ENCODE measurements at regions not wholly inside any gene's neighbourhood (a gene's known extent, or its start where the extent isn't known, plus 50 kb on each side); places are given as distances from the start of the nearest gene placed in this dataset.

GRCh38 chr18:38980420-38980819, 1414.8 kb upstream of the CELF4 start:
- DNase-seq, result no peak

DNA sequence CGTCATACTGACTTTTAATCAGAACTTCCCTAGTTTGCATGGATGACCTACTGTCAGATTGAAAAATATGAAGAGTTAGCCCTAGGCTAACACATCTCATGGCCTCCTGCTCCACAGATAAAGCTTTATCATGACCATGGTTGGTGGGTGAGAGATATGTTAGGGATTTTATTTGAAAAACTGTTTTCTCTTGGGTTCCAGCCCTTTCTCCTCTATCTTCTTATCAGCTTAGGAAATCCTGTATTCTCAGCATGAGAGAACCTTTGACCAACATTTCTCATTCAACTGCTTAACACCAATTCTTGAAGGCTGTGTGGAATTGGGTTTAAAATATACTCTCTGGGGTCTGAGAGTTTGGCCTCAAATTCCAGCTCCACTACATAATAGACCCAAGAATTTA, 1407.0 kb upstream of the CELF4 start:
- no peak for DNase-seq

DNA sequence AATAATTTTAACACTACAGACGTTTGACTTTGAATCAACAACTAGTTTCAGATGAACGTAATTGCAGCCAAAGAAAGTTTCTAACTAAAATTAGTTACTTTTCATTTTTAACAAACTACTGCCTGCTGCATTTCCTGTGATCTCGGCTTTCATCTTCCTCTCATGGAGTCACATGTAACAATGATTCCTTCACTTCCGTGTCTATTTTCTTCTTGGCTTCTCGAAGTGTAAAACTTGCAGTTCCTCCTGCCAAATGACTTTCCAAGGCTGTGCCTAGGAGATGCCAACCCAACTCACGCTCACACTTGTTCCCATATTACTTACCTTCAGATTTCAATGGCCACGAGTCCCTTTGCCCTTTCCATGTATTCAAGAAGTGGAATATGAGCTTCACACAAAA, 1406.3 kb upstream of the CELF4 start:
- no peak for DNase-seq

- no peak for DNase-seq
These were observed 1401.2 kb upstream of the CELF4 start for GRCh38 chr18:38966841-38967240.

DNA sequence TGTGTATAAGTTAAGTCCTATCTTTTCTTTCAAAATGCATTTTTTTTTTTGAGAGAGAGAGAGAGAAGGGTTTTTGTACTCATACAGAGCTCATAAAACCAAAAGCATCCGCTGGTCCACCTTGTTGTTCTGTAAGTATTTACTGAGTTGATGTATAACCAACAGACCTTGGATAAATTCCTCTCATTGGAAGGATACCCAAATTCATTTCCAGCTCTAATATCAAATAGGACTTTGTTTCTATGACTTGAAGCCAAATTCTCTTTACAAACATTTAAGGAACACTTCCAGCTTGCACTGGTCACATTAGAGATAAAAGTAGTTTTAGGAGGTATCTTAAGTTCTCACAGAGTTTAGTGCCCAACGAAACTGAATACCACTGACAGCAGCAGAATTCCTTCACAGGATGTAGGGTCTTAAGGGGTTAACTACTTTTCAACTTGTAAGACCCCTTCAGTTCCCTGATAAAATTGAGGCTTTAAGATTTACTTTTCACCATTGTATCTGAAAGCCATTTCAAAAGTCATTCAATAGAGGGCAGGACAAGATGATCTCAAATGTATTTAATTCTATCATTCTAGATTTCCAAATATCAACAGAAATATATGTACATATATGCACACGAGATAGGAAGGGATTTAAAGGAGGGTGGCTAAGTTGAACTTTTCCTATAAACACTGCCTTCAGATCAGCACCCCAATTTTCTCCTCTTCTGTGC, 1398.5 kb upstream of the CELF4 start:
- no peak for DNase-seq

DNA sequence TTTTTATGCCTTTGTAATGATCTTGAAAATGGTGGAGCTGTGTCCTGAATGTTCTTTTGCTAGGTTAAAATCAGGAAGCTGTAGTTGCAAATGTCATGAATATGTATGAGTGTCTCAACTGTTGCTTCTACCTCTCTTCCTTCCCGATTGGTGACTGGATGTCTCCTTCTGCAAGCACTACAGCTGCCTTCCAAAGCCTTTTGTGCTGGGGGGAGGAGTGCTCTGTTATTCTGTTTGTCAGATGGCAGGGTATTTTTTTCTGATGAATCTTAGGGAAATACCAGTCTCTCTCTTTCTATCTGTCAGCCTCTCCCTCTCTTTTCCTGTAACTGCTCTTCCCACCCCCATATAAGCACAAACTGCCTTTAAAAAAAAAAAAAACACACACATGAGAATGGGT, 1396.3 kb upstream of the CELF4 start:
- no peak for DNase-seq

DNA sequence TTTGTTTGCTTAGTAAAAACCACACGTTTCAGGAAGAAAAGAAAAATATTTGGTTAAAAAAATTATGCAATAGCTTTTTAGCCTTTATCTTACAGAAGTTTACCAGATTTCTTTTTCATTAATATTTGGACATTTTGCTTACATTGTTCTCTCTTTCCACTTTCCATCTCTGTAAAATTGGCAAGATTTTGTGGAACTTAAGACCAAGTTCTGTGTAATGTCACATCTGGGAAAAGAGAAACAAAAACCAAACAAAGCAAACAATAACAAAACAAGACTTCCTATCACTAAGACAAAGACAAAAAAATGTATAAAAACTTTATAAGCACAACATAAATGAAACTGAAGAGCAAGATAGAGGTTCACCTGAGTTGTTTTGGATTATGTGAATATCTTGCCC, 1392.1 kb upstream of the CELF4 start:
- DNase-seq, result no peak

GRCh38 chr18:38956068-38956467, 1390.5 kb upstream of the CELF4 start:
- DNase-seq, result no peak

DNA sequence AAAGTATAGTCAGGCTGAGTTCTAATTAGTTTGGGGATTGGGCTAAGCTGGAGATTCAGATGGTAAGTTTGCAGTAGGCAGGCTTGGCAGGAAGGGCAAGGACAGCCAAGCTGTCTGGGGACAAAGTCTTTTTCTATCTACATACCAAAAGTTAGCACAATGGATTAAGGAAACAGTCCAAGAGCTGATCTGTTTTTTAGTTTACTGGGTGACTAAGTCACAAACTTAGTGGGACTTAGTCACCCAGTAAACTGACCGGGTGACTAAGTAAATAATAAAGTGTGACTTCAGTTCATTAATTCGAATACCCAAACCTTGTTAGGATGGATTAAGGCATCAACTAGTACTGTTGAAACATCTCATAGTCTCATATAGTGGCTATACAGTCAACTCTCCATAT, 1386.0 kb upstream of the CELF4 start:
- no peak for DNase-seq

DNA sequence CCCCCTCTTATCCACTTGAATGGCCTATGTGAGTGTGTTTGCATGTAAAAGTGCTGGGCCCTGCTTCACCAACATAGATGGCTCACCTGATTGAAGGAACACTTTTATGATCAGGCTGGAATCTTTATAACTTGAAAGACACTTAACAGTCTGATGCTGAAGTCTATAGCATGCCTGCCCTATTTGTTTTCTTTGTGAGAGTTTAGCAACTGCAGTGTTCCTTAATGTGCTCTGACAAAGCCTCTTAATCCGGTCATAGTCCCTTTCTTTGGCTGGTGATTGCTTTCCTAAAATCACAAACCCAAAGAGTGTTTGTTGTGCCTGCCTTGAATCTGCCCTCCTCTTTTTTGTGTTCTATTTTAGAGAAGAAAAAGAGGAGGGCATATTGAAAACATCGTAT, 1382.8 kb upstream of the CELF4 start:
- DNase-seq, result no peak

DNA sequence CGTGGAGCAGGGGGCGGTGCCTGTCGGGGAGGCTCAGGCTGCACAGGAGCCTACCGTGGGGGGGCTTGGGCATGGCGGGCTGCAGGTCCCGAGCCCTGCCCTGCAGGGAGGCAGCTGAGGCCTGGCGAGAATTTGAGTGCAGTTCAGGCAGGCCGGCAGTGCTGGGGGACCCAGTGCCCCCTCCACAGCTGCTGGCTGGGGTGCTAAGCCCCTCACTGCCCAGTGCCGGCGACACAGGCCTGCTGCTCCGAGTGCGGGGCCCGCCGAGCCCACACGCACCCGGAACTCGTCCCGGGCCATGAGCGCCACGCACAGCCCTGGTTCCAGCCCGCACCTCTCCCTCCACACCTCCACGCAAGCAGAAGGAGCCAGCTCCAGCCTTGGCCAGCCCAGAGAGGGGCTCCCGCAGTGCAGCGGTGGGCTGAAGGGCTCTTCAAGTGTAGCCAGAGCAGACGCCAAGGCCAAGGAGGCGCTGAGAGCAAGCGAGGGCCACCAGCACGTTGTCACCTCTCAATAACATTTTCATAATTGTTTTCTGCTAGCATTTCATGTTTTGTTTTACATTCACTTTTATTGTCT, 1378.9 kb upstream of the CELF4 start:
- DNase-seq, result no peak

- DNase-seq, result no peak
These were observed 1376.3 kb upstream of the CELF4 start for GRCh38 chr18:38941711-38942561.

- peak; percentile 76 for DNase-seq
These were observed 1375.4 kb upstream of the CELF4 start for GRCh38 chr18:38940863-38941531.

DNA sequence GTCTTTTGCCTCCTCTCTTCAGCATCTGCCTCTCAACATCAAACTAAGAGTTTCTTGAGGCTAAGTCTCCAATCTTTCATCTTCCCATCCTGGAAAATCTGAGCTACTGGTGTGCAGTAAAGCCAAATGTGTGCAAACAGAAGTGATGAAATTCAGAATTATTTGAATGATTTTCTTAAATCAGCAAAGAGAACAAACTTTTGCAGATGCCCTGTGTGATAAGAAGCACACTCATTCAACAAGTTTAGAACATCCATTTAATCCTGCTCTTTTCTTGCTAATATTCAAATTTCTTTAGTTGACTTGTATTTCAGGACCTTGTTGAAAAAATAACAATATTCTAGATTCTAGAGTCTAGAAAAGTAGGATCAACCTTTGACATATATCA, 1374.9 kb upstream of the CELF4 start:
- no peak for DNase-seq

DNA sequence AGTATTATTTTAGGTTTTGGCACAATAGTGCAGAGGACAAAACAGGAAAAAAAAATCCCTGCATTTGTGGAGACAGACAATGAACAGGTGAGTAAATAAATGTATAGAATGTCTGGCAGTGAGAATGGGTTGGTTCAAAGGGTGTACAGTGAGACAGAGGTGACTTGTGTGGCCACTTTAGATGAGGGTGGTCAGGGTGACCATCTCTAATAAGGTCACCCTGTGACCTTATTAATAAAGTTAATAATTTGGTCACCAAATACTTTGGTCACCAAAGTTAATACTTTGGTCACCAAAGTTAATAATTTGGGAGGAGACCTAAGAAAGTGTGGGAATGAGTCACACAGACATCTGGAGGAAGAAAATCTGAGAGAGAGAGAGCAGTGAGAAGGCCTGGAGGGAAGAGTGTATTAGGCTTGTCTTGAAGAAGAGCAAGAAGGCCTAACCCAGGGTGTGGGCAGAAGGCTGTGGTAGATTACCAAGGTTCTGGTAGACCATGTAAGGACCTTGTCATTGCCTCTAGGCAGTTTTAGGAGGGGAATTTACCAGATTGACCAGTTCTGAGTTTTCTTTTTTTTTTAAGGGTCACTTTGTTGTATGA, 1368.4 kb upstream of the CELF4 start:
- DNase-seq, result no peak

GRCh38 chr18:38933322-38933721, 1367.7 kb upstream of the CELF4 start:
- no peak for DNase-seq

DNA sequence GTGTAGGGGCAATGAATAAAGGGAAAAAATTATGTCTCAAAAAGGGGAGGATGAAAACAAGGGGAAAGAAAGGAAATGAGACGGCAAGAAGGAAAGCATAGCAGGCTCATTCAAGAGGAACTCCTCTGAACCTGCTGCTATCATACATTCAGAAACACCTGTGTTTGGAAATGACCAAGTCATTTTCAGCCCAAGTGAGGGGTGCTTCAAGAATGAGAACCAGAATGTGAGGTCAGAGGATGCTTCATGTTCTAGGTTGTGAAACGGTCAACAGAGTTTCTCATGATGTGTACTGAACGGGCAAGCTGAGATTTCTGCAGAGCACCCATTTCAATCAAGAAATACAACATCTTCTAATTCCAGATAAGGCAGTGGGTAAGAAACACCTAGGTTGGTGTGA, 1367.2 kb upstream of the CELF4 start:
- no peak for DNase-seq

DNA sequence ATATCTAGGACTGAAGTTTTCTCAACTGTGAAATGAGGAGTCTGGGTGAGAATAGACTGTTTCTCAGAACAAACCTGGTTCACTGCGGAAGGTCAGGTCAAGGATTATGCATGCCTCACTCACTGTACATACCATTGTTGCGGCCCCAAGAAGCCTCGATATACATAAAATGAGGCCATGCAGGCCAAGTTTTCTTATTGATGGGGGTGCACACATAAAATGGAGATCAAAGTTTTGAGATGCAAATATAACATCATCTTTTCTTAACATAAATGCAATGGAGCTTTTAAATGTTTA, 1366.1 kb upstream of the CELF4 start:
- no peak for DNase-seq

DNA sequence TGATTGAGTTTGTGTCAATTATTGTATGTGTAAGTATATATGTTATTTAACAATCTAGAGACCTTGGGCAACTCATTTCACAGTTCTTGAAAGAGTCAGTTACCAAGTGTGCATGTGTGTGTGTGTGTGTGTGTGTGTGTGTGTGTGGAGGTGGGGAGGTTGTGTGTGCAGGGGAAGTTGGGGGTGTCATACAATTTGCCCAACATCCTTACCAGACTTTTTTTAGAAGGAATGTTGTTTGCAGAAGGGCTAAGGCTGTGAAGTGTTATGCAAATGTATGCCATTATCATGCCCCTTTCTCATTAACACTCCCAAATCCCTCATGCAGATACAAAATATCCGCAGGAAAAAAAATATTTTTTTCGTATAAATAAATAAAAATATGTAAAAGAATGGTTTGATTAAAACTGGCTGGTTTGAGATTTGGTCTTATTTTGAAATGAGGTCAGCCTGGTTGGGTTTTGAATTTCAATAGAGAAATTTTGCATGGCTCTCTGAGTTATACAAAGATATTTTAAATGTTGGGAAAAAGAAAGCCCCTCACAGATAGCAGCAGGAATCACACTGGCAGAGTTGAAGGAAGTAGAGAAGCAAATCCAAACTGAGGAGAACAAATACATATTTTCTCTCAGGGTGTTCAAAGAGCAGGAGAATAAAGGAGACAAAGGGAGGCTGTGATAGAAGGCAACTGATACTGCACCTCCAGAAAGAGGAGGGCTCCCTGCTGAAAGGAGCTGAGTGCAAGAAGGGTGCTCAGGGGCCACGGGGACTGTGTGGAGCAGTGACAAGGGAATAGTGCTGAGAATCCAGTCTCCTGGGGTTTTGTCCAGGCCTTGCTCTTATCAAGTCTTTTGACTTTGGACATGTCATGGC, 1365.5 kb upstream of the CELF4 start:
- DNase-seq, result no peak

- DNase-seq, result no peak
These were observed 1357.9 kb upstream of the CELF4 start for GRCh38 chr18:38923540-38923939.

DNA sequence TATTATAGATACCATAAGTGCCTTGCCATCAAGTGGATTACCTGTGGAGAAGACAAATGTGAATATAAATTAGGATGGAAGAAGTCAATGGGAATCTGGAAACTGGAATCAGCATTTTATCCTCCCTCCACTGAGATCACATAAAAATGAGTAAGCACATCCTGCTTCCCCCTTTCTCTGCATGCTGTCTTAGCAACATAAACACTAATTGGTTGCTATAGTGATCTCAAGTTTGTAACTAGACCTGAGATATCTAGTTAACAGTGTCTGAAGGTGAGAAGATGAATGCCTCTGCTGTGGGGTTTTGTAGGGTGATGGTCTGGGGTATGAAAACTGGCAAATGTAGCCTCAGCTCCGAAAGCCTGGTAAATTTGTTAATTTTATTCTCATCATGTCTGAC, 1357.5 kb upstream of the CELF4 start:
- no peak for DNase-seq

DNA sequence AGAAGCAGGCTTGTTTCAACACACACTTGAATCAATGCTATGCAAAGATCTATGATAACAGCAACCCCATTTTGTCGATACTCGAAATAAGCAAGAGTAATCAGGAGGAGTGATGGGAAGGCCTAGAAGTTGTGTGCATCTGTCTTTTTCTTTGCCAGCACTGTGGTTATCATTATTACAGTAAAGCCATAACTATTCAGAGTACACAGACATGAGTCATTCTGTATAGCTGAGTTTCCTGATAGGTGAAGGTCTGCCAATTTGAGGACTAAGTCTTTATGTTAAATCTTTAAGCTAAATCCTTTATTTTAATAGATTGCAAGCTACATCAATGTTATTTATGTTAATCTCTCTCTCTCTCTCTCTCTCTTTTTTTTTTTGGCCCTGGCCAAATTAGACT, 1344.4 kb upstream of the CELF4 start:
- no peak for DNase-seq
